Activated CD4-positive, alpha-beta T cell treated with anti-CD3 and anti-CD28 coated beads for 36 hours (primary cell): ENCODE measurements at regions not wholly inside any gene's neighbourhood (a gene's known extent, or its start where the extent isn't known, plus 50 kb on each side); places are given as distances from the start of the nearest gene placed in this dataset.
A peak's percentile ranks its signal among the peaks of the same experiment; 100 is the strongest.

Experiments used
- ATAC-seq: fragments of 200-7000 bp; cut with Tn5 transposase; one replicate; pipeline ENCODE4 v1.10.0; 2021; ENCODE audit warnings: mild to moderate bottlenecking, moderate library complexity
- CTCF ChIA-PET: fragments of 350-600 bp; sonication (Branson Sonifier 250); formaldehyde crosslinking; loops from one replicate; lab custom pipeline; 2021; ENCODE audit warnings: antibody characterized with exemption; lab: Charles Lee
- POLR2A ChIA-PET: fragments of 350-600 bp; sonication (Branson Sonifier 250); formaldehyde crosslinking; loops from one replicate; lab custom pipeline; 2021; ENCODE audit warnings: antibody characterized with exemption, inconsistent platforms; lab: Charles Lee
- DNase-seq: peaks from one replicate; pipeline ENCODE4 v3.0.0-alpha.2; 2020
- H3K27ac Mint-ChIP-seq: one replicate; pipeline ENCODE4 v1.8.0; 2021; ENCODE audit warnings: mixed read lengths
- H3K27me3 Mint-ChIP-seq: one replicate; pipeline ENCODE4 v1.8.0; 2021; ENCODE audit warnings: mixed read lengths
- H3K36me3 Mint-ChIP-seq: one replicate; pipeline ENCODE4 v1.8.0; 2021; ENCODE audit warnings: low read depth, mixed read lengths
- H3K4me1 Mint-ChIP-seq: one replicate; pipeline ENCODE4 v1.8.0; 2021; ENCODE audit warnings: mixed read lengths
- H3K4me3 Mint-ChIP-seq: one replicate; pipeline ENCODE4 v1.8.0; 2021; ENCODE audit warnings: mild to moderate bottlenecking, moderate library complexity, mixed read lengths
- H3K9me3 Mint-ChIP-seq: one replicate; pipeline ENCODE4 v1.8.0; 2021; ENCODE audit warnings: low read depth, mixed read lengths
- intact Hi-C, 2 experiments: fragments of 100-400 bp; cut with DNase I in 1 of 2; cut with micrococcal nuclease in 1 of 2; formaldehyde crosslinking; loops; one replicate each; pipeline versions ENCODE4 v1.14.2 to v1.15.1; 2022 to 2024; cut with DNase I, micrococcal nuclease

GRCh38 chr12:22396735-22397134 lies 62.2 kb upstream of the ST8SIA1 start:
- ChIA-PET CTCF (interaction anchor here (1.4 kb wide), 1 partner anchor 47 kb away, joined by 4 read pairs; no protein-coding TSS in a partner anchor), POLR2A (no interaction called here)
- Mint-ChIP-seq H3K9me3 (peaks cover 4% of the 10 kb centered on the region), H3K36me3 (no peaks in the 10 kb centered on the region), H3K27me3 (no peaks in the 10 kb centered on the region), H3K27ac (peak overlapping the region; percentile 81), H3K4me3 (peak overlapping the region; percentile 46), H3K4me1 (peaks cover 39% of the 10 kb centered on the region)
- peak; percentile 18 for ATAC-seq
- intact Hi-C loops, result loop anchor here in 1 of 2 experiments (5.0 kb wide), 1 partner anchor 59 kb away; no protein-coding TSS in a partner anchor
- DNase-seq, result no peak

- no peak for DNase-seq
- peaks cover 39% of the 10 kb centered on the region for H3K4me1 Mint-ChIP-seq
- no peaks in the 10 kb centered on the region for H3K27me3 Mint-ChIP-seq
- ChIA-PET POLR2A (no interaction called here), CTCF (interaction anchor here (1.4 kb wide), 1 partner anchor 47 kb away, joined by 4 read pairs; no protein-coding TSS in a partner anchor)
- H3K27ac Mint-ChIP-seq, result peak overlapping the region; percentile 77
- intact Hi-C loops, result loop anchor here in 1 of 2 experiments (5.0 kb wide), 1 partner anchor 59 kb away; no protein-coding TSS in a partner anchor
- H3K36me3 Mint-ChIP-seq, result no peaks in the 10 kb centered on the region
- H3K4me3 Mint-ChIP-seq, result peak overlapping the region; percentile 46
- peaks cover 4% of the 10 kb centered on the region for H3K9me3 Mint-ChIP-seq
- peak; percentile 43 for ATAC-seq
Observed at GRCh38 chr12:22396253-22396652, 61.7 kb upstream of the ST8SIA1 start.

- ATAC-seq (no peak), DNase-seq (no peak)
- POLR2A ChIA-PET, result no interaction called here
- CTCF ChIA-PET, result interaction anchor here (1.4 kb wide), 1 partner anchor 48 kb away, joined by 4 read pairs; no protein-coding TSS in a partner anchor
- peaks cover 39% of the 10 kb centered on the region for H3K4me1 Mint-ChIP-seq
- peaks cover 8% of the 10 kb centered on the region for H3K9me3 Mint-ChIP-seq
- intact Hi-C loops, result loop anchor here in 1 of 2 experiments (5.0 kb wide), 1 partner anchor 58 kb away; no protein-coding TSS in a partner anchor
- H3K27me3 Mint-ChIP-seq, result no peaks in the 10 kb centered on the region
- H3K36me3 Mint-ChIP-seq, result no peaks in the 10 kb centered on the region
- H3K27ac Mint-ChIP-seq, result peak overlapping the region; percentile 7
- H3K4me3 Mint-ChIP-seq, result no peak overlapping the region
Observed at GRCh38 chr12:22395666-22396065, 61.2 kb upstream of the ST8SIA1 start.
